NCI-H1105 (cell line): ENCODE measurements at regions not wholly inside any gene's neighbourhood (a gene's known extent, or its start where the extent isn't known, plus 50 kb on each side); places are given as distances from the start of the nearest gene placed in this dataset.

Experiments used
- DNase-seq: peaks from one replicate; lab custom pipeline; 2025; lab: John Stamatoyannopoulos, UW

DNA sequence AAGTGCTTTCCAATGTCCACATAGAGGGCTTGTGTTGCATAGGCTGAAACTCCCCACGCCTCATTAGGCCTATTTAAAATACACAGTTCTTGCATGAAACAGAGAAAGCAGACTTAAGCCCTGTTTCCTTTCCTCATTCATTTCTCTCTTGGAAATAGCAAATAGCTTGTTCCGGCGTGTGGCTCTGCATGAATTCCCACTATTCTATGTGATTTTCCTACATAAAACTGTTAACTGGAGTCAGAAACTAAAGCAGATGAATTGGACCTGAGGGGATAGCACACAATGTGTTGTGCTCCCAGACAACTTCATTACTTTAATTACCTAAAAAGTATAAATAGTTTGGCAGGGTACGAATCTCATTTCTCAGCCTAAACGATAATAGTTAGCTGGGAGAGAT lies 981.5 kb downstream of the SORCS1 start:
- DNase-seq, result no peak

GRCh38 chr10:106182542-106182941 lies 982.0 kb downstream of the SORCS1 start:
- no peak for DNase-seq

- DNase-seq, result no peak
These were observed 983.0 kb downstream of the SORCS1 start for GRCh38 chr10:106181501-106181900.

DNA sequence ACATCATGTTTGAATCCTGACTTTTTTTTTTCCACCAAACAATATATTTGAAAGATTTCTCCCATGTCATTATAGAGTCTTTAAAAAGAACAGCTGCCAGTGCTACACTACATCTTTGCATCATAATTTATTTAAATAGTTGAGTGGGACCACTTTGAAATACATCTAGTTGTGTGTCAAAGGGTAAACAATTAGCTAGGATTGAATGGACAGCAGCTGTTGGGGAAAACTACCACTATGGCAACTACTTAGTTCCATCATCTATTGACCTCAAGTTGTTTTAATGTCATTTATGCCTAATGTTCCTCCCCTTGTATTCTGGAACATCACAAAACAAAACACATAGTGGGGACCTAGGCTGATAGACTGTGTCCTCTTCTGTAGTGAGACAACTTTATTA lies 985.1 kb downstream of the SORCS1 start:
- DNase-seq, result no peak

DNA sequence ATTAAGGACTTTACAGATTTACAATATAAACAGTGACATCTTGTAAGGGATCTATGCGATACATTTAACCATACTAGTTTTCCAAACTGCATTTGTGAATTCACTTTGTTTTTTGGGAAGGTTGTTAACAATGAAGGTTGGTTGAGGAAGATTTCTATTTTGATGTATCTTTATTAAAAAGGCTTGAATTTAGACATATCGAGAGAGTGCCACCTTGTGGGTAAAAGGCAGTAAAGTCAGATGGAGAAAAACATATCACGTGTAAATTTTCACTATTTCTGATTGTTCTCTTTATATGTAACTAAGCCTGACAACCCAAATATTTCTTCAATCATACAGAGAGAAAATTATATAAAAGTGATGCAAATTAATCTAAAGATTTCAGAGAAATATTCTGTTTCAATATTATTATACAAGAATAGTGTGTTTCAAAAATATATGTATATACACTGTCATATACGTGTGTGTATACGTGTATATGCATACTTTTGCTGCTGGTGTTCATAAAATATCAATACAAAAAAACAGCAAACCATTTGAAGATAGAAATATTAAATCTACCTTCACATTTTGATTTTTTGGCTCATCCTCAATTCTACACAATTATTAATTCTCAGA lies 988.6 kb downstream of the SORCS1 start:
- no peak for DNase-seq

GRCh38 chr10:106173838-106174237 lies 990.7 kb downstream of the SORCS1 start:
- DNase-seq, result no peak

DNA sequence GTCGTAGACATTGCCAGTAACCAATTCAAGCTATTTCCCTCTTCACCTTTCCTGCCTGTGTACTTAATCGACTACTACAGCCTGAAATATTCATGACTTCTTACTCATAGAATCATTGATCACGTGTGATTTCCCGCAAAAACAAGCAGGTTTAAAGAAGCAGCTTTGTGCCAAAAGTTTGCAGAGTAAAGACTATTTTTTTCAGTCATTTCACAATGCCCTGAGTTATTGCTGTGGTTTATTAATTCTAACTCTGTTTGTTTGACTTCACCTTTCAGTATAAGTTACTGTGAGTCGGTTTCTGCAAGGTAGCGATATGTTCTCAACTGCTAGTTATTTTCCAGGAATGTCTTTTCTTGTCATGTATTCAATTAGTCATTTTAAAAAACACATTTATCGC lies 995.3 kb downstream of the SORCS1 start:
- DNase-seq, result no peak

GRCh38 chr10:106167946-106168345 lies 996.6 kb downstream of the SORCS1 start:
- DNase-seq, result no peak

DNA sequence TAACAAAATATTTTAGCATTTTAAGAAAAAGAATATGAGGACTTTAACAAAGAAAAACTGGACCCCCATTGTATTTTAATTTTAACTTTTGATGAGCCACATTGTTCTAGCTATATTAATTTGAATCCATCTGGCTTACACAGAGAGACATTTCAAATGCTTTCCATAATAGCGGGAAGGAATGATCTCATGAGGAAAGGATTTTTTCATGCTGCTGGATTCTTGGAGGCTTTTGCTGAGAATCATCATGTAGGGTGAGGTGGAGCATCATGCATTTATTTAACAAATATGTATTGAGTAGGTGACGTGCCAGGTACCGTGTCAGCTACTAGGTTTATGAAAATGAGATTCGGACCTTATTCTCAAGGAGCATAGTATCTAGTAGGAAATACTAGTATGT lies 1006.3 kb downstream of the SORCS1 start:
- no peak for DNase-seq

GRCh38 chr10:106147021-106147420 lies 1017.5 kb downstream of the SORCS1 start:
- DNase-seq, result no peak

- DNase-seq, result no peak
These were observed 1024.6 kb downstream of the SORCS1 start for GRCh38 chr10:106139915-106140314.

DNA sequence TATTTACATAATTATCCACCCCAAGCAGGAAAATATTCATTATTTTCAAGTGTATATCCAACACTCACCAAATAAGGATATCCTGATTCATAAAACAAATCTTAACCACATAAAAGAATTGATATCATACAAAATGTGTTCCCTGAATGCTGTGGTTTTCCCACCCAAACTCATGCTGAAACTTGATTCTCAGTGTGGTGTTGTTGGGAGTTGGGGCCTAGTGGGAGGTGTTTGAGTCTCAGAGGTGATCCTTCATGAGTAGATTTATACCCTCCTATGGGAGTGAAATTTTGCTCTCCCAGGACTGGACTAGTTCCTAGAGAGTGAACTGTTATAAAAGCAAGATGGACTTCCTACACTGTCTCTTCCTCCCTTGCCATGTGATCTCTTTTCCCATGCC lies 1028.3 kb downstream of the SORCS1 start:
- DNase-seq, result no peak

DNA sequence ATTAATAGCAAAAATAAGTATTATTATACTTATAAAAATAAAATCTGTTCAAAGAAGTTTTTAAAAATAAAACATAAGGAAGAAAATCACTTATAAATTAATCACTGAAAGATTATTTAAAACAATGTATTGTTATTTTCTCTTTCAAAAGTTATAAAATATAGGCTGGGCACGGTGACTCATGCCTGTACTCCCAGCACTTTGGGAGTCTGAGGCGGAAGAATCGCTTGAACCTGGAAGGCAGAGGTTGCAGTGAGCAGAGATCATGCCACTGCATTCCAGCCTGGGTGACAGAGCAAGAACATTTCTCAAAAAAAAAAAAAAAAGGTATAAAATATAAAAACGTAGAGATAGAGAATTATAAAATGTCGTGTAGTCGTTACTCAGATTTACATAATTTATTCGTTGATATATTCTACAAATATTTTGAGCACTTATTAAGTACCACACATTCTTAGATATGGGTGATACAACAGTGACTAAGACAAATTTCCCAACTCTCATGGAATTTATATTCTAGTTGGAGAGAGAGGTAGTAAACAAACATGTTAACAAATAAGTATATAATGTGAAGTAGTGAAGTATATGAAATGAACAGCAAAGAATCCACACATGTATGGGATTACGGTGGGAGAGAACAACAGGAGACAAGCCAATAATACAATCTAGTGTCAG lies 1030.0 kb downstream of the SORCS1 start:
- DNase-seq, result no peak

DNA sequence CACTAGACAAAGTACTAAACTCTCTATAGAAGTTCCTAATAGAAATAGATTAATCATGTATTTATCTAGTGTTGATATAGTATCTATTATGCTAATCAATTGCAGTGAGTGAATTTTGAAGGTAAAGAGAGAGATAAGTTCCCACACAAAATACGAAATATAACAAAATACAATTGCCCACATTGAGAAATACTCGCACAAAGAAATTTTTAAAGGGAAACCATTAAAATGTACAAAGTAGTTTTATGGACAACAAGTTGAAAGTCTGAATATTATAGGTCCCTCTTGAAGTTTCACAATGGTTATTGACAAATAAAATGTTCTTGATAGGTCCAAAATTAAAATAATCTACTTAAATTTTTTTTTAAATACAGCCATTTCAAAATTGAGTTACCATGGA lies 1031.1 kb downstream of the SORCS1 start:
- no peak for DNase-seq

- DNase-seq, result no peak
These were observed 1031.5 kb downstream of the SORCS1 start for GRCh38 chr10:106132956-106133355.

GRCh38 chr10:106114656-106115186 lies 1049.8 kb downstream of the SORCS1 start:
- DNase-seq, result no peak

DNA sequence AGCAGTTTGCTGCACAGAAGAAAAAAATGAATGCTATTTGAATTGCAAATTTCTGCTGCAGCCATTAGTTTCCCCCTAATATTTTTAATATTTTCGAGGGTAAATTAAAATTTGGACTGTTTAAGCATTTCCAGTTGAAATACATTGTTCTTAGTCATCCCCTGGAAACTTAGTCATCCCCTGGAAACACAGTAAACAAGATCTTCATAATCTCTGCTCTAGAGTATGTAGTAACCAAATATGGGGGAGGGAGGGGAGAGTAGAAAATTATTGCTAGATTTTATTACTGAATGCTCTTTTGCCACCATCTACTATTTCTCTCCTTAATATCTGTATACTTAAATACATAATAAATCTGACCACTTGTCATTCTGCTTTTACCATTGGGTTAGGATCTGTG lies 1053.3 kb downstream of the SORCS1 start:
- DNase-seq, result no peak

DNA sequence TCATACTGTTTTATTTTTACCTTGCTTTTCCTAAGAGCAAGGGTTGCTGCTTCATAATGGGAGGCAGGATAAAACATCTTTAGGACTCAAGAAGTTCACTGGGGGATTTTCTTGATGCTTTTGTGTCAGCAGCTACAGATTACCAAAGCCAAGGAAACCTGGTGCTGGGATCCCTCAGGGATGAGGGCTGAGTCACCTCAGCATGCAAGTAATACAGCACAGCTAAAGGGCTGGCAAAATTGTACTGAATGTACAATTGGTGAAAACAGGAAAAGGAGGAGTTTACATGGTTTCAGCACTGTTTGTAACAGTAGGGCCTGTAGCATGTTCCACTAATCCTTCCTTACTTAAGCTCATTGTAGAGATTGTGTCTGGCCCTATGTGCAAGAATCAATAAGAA lies 1056.8 kb downstream of the SORCS1 start:
- DNase-seq, result no peak

DNA sequence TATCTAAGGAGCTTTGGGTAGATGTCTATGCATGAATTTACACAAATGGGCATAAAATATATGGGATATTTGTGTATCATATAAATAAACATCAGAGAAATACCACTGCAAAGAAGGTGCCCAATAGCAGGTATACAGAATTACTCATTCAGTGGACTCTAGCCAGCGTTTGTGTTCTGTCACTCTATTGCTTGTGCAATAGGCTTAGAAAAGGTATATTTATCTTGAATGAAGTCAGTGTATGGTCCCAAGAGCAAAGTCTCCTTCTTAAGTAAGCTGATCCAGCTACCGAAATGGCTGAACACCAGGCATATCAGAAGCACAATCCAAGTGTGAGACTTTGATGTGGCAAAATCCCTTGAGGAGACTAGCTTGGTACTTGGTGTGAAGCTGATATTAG lies 1058.4 kb downstream of the SORCS1 start:
- no peak for DNase-seq

GRCh38 chr10:106089855-106090254 lies 1074.7 kb downstream of the SORCS1 start:
- DNase-seq, result no peak

GRCh38 chr10:106086391-106086790 lies 1078.1 kb downstream of the SORCS1 start:
- no peak for DNase-seq

DNA sequence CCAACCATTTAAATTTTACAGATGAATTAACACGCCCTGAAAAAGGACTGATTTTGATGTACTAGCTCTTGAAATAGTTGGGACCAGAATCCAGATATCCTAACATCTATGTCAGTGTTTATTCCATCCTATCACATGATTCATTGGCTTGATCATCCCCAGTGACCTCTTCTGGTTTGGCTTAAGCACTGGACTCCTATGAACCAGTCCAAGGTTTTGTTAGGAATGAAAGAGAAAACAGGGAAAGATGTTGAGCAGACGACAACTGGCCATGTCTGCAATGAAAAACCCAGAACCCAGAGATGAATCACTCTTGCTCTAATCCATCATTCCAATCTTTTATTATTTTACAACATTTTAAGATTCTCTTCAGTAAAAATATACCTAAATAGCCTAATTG lies 1080.9 kb downstream of the SORCS1 start:
- no peak for DNase-seq

DNA sequence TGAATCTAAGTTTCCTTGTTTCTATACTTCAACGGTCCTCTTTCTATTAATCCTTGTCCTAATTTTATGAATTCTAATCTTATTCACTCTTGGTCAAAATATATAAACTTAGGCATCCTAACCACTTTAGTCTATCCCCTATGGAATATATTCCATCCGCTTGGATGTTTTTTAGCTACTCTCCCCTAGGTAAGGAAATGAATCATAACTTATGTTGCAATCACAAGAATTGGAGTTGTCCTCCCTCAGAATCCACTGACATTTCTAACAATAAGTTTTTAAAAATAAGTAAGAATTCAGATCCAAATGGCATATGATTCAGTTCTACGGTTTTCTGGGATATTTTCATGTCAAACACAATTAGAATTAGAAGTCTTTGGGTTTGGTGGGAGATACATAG lies 1081.6 kb downstream of the SORCS1 start:
- DNase-seq, result no peak
